ENCODE measurements at regions not wholly inside any gene's neighbourhood (a gene's known extent, or its start where the extent isn't known, plus 50 kb on each side); places are given as distances from the start of the nearest gene placed in this dataset.

DNA sequence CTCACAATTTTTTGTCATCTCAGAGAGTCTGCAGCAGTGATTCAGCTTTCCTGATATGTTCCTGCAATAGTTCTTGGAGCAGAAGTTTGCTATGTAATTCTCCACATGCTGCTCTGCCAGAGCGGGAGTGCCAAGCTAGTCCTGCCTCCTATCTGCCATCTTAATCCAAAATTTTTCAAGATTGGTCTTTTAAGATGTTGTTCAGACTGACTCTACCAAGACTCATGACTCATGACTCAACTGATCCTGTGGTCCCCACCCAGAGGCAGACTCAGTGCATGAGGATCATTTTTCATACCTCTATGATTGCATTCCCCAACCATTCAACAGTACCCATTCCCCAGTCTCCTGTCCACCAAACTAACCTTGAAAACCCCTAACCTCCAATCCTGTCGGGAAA is 470.8 kb downstream of the INHBA start:
- no peaks in the 10 kb centered on the region for H3K4me1 Mint-ChIP-seq
- Histone ChIP-seq H3K36me3 (replicated peaks in 1 of 2; ENCODE audit: control insufficient read depth in 1 of 2, insufficient read depth in 2 of 2, low read length in 2 of 2) (no peaks in the 10 kb centered on the region), H2AFZ (ENCODE audit: insufficient read depth, low read depth, low read length, poor library complexity, severe bottlenecking) (no peak overlapping the region), H3K79me2 (ENCODE audit: insufficient read depth, low read length) (no peaks in the 10 kb centered on the region), H3K4me2 (replicated peaks; ENCODE audit: extremely low read depth, low read length, poor library complexity, severe bottlenecking) (no peak overlapping the region), H3K9me3 (replicated peaks in 1 of 2; ENCODE audit: control insufficient read depth in 1 of 2, insufficient read depth in 1 of 2, low read length in 2 of 2) (peaks cover 16 to 22% of the 10 kb centered on the region in 2 donors), H3K4me1 (ENCODE audit: control insufficient read depth in 1 of 2, insufficient read depth in 2 of 2, low read length in 2 of 2) (no peaks in the 10 kb centered on the region), H3K9ac (ENCODE audit: insufficient read depth, low read length, poor library complexity, severe bottlenecking) (no peak overlapping the region), H3K4me3 (replicated peaks in 1 of 3; ENCODE audit: low read depth in 2 of 3, low read length in 3 of 3) (no peak overlapping the region), H3K27ac (ENCODE audit: low read depth in 1 of 2, low read length in 2 of 2) (no peak overlapping the region), H4K20me1 (ENCODE audit: insufficient read depth, low read length) (no peaks in the 10 kb centered on the region), H3K27me3 (ENCODE audit: control insufficient read depth in 2 of 2, insufficient read depth in 2 of 2, low read length in 2 of 2) (no peaks in the 10 kb centered on the region)
- DNase-seq, result no peak
- 100% methylated on average over 2 of the region's 2 CpGs for WGBS (ENCODE audit: insufficient coverage)
- intact Hi-C loops (cut with micrococcal nuclease), result no loop called here
- peaks cover 12 to 27% (median 20%) of the 10 kb centered on the region in 7 donors for H3K9me3 Mint-ChIP-seq
- no peak overlapping the region for H3K4me3 Mint-ChIP-seq
- H3K27me3 Mint-ChIP-seq (ENCODE audit: low read depth in 3 of 3), result no peaks in the 10 kb centered on the region
- peak overlapping the region in 1 of 7 donors; percentile 28 for H3K27ac Mint-ChIP-seq
- no peaks in the 10 kb centered on the region for H3K36me3 Mint-ChIP-seq
- TF ChIP-seq, protein P1, sequence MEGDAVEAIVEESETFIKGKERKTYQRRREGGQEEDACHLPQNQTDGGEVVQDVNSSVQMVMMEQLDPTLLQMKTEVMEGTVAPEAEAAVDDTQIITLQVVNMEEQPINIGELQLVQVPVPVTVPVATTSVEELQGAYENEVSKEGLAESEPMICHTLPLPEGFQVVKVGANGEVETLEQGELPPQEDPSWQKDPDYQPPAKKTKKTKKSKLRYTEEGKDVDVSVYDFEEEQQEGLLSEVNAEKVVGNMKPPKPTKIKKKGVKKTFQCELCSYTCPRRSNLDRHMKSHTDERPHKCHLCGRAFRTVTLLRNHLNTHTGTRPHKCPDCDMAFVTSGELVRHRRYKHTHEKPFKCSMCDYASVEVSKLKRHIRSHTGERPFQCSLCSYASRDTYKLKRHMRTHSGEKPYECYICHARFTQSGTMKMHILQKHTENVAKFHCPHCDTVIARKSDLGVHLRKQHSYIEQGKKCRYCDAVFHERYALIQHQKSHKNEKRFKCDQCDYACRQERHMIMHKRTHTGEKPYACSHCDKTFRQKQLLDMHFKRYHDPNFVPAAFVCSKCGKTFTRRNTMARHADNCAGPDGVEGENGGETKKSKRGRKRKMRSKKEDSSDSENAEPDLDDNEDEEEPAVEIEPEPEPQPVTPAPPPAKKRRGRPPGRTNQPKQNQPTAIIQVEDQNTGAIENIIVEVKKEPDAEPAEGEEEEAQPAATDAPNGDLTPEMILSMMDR (IDR thresholded peaks at IDR 0.05), result no peak

DNA sequence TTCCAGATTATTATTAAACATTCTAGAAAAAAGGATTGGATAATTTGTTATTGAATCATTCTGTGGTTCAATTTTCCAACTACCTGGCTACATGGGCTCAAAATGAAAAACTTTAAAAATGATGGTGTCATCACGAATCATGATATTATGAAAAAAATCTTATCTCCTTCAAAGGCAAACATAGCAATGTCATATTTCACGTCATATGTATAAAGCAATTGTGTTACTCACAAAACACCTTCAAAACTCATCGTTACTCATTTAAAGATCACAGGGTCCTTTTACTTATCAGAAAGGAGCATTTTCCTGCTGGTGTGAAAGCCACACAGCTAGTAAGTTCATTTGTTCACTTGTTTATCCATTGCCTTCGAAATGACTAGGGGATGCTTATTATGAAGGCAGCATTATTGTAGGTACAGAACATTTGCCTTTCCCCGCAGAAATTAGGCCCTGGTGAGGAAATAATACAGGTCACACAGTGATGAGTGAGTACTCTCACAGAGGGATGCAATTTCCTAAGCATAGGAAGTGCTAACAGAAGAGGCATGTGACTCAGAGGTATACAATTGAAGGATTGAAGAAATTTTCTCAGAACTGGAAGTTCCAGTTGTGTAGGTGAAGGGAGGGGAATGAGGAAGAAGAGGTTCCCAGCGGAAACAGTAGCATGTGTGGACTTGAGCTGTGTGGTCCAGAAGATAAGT is 478.7 kb downstream of the INHBA start:
- Histone ChIP-seq H3K9me3 (replicated peaks in 1 of 2; ENCODE audit: control insufficient read depth in 1 of 2, insufficient read depth in 1 of 2, low read length in 2 of 2) (peaks cover 0 to 2% of the 10 kb centered on the region in 2 donors), H3K4me3 (replicated peaks in 1 of 3; ENCODE audit: low read depth in 2 of 3, low read length in 3 of 3) (no peak overlapping the region), H3K4me1 (ENCODE audit: control insufficient read depth in 1 of 2, insufficient read depth in 2 of 2, low read length in 2 of 2) (no peaks in the 10 kb centered on the region), H3K4me2 (replicated peaks; ENCODE audit: extremely low read depth, low read length, poor library complexity, severe bottlenecking) (no peak overlapping the region), H3K79me2 (ENCODE audit: insufficient read depth, low read length) (no peaks in the 10 kb centered on the region), H3K27ac (ENCODE audit: low read depth in 1 of 2, low read length in 2 of 2) (no peak overlapping the region), H3K27me3 (ENCODE audit: control insufficient read depth in 2 of 2, insufficient read depth in 2 of 2, low read length in 2 of 2) (no peaks in the 10 kb centered on the region), H2AFZ (ENCODE audit: insufficient read depth, low read depth, low read length, poor library complexity, severe bottlenecking) (no peak overlapping the region), H3K9ac (ENCODE audit: insufficient read depth, low read length, poor library complexity, severe bottlenecking) (no peak overlapping the region), H4K20me1 (ENCODE audit: insufficient read depth, low read length) (no peaks in the 10 kb centered on the region), H3K36me3 (replicated peaks in 1 of 2; ENCODE audit: control insufficient read depth in 1 of 2, insufficient read depth in 2 of 2, low read length in 2 of 2) (no peaks in the 10 kb centered on the region)
- no peaks in the 10 kb centered on the region for H3K4me1 Mint-ChIP-seq
- H3K9me3 Mint-ChIP-seq, result peaks cover 0 to 7% (median 2%) of the 10 kb centered on the region in 7 donors
- H3K27me3 Mint-ChIP-seq (ENCODE audit: low read depth in 3 of 3), result peaks cover 0 to 3% (median 2%) of the 10 kb centered on the region in 3 donors
- WGBS (ENCODE audit: insufficient coverage), result 86% methylated on average over 4 of the region's 6 CpGs
- no peak overlapping the region for H3K27ac Mint-ChIP-seq
- TF ChIP-seq, protein P1 (IDR thresholded peaks at IDR 0.05), result no peak
- intact Hi-C loops (cut with micrococcal nuclease), result no loop called here
- no peak overlapping the region for H3K4me3 Mint-ChIP-seq
- DNase-seq, result no peak
- no peaks in the 10 kb centered on the region for H3K36me3 Mint-ChIP-seq

All from CD14-positive monocyte (primary cell).